ENCODE measurements at regions not wholly inside any gene's neighbourhood (a gene's known extent, or its start where the extent isn't known, plus 50 kb on each side); places are given as distances from the start of the nearest gene placed in this dataset.

GRCh38 chr12:114826244-114826643 lies 142.3 kb upstream of the TBX3 start:
- TF ChIP-seq CTCF (conservative IDR thresholded peaks at IDR 0.05; ENCODE audit: low read length) (no peak), EZH2phosphoT487 (IDR thresholded peaks at IDR 0.05; ENCODE audit: borderline replicate concordance) (no peak)

Measured in Loucy (cell line).